ENCODE measurements at regions not wholly inside any gene's neighbourhood (a gene's known extent, or its start where the extent isn't known, plus 50 kb on each side); places are given as distances from the start of the nearest gene placed in this dataset.
"Not testable (repeated sequence)": the region's sequence is repeated elsewhere in the genome, so short reads cannot be mapped to it uniquely, and the experiment has no call there.

GRCh38 chr17:18564099-18564448, 80.1 kb downstream of the TBC1D28 start:
- TF ChIP-seq CTCF (IDR thresholded peaks at IDR 0.05): peak; percentile 27 to 89 (median 65)
- TF ChIP-seq POLR2A (IDR thresholded peaks at IDR 0.05): not testable (repeated sequence)
